ENCODE measurements at regions not wholly inside any gene's neighbourhood (a gene's known extent, or its start where the extent isn't known, plus 50 kb on each side); places are given as distances from the start of the nearest gene placed in this dataset.

DNA sequence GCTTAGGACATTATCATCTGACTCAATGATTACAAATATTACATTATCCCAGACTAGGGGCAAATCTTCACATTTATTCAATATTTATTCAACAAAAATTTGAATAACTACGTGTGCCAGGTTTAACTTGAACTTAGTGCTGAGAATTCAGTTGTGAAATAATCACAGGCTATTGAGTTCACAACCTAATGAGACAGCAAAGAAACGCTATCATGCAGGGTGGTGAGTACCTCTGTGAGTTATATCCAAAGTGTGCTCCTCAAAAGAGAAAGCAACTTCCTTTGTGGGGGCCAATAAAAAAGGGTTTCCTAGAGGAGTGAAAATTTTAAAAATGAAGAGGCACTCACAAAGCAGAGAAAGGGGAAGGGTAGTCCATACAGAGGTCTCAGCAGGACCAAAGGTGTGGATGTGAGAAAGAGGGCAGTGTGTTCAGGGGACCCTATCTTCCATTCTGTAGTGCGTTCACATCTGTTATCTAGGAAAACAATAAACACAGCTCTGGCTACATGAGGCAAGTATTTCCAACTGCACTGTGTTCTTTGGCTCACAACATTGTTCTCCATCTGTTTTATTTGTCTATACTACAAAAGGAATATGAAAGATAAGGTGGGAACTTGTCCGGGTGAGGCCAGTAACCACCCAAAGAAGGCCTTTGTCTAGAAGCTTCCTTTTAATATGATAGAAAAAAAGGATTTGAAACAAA, 155.4 kb upstream of the MARCKS start:
- TF ChIP-seq POLR2AphosphoS5 (IDR thresholded peaks at IDR 0.05; ENCODE audit: low read depth, low read length), result no peak
- TF ChIP-seq SIN3A (IDR thresholded peaks at IDR 0.05; ENCODE audit: borderline replicate concordance, insufficient read depth, low read length), result no peak
- TF ChIP-seq, protein P1, sequence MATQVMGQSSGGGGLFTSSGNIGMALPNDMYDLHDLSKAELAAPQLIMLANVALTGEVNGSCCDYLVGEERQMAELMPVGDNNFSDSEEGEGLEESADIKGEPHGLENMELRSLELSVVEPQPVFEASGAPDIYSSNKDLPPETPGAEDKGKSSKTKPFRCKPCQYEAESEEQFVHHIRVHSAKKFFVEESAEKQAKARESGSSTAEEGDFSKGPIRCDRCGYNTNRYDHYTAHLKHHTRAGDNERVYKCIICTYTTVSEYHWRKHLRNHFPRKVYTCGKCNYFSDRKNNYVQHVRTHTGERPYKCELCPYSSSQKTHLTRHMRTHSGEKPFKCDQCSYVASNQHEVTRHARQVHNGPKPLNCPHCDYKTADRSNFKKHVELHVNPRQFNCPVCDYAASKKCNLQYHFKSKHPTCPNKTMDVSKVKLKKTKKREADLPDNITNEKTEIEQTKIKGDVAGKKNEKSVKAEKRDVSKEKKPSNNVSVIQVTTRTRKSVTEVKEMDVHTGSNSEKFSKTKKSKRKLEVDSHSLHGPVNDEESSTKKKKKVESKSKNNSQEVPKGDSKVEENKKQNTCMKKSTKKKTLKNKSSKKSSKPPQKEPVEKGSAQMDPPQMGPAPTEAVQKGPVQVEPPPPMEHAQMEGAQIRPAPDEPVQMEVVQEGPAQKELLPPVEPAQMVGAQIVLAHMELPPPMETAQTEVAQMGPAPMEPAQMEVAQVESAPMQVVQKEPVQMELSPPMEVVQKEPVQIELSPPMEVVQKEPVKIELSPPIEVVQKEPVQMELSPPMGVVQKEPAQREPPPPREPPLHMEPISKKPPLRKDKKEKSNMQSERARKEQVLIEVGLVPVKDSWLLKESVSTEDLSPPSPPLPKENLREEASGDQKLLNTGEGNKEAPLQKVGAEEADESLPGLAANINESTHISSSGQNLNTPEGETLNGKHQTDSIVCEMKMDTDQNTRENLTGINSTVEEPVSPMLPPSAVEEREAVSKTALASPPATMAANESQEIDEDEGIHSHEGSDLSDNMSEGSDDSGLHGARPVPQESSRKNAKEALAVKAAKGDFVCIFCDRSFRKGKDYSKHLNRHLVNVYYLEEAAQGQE (IDR thresholded peaks at IDR 0.05; ENCODE audit: insufficient read depth in 1 of 2, low read depth in 2 of 2, low read length in 2 of 2), result no peak
- TF ChIP-seq TAF1 (IDR thresholded peaks at IDR 0.05; ENCODE audit: borderline replicate concordance, insufficient read depth, low read length), result no peak
